ENCODE measurements at regions not wholly inside any gene's neighbourhood (a gene's known extent, or its start where the extent isn't known, plus 50 kb on each side); places are given as distances from the start of the nearest gene placed in this dataset.

- no peak overlapping the region for H2AFZ ChIP-seq (ENCODE audit: low read depth, low read length)
- H3K4me2 ChIP-seq (ENCODE audit: low read length) = no peak overlapping the region
- H3K4me3 ChIP-seq (ENCODE audit: low read length) = no peak overlapping the region
- H3K27me3 ChIP-seq (ENCODE audit: insufficient read depth, low read depth, low read length) = no peaks in the 10 kb centered on the region
- no peaks in the 10 kb centered on the region for H3K79me2 ChIP-seq (replicated peaks; ENCODE audit: insufficient read depth, low read length)
- no peaks in the 10 kb centered on the region for H3F3A ChIP-seq (ENCODE audit: insufficient read depth, low read length, poor library complexity, severe bottlenecking)
- TF ChIP-seq MXI1 (conservative IDR thresholded peaks at IDR 0.05; ENCODE audit: poor library complexity, severe bottlenecking) (no peak), CTCF (IDR thresholded peaks at IDR 0.05; ENCODE audit: poor library complexity, severe bottlenecking) (no peak), SMC3 (conservative IDR thresholded peaks at IDR 0.05; ENCODE audit: poor library complexity) (no peak), REST (IDR thresholded peaks at IDR 0.05; ENCODE audit: borderline replicate concordance) (no peak), RAD21 (conservative IDR thresholded peaks at IDR 0.05) (no peak)
- H3K36me3 ChIP-seq (ENCODE audit: insufficient read depth, low read length) = no peaks in the 10 kb centered on the region
- no peak overlapping the region for H3K9ac ChIP-seq (ENCODE audit: low read length)
- H3K9me2 ChIP-seq (ENCODE audit: insufficient read depth, low read length) = no peaks in the 10 kb centered on the region
- H3K27ac ChIP-seq (ENCODE audit: low read length) = no peak overlapping the region
- H3K9me3 ChIP-seq (ENCODE audit: low read length) = no peaks in the 10 kb centered on the region
- no peaks in the 10 kb centered on the region for H4K20me1 ChIP-seq (ENCODE audit: insufficient read depth)
These were observed 561.9 kb downstream of the FLRT2 start for GRCh38 chr14:86091811-86092210.

- no peaks in the 10 kb centered on the region for H3K9me2 ChIP-seq (ENCODE audit: insufficient read depth, low read length)
- H2AFZ ChIP-seq (ENCODE audit: low read depth, low read length) = no peak overlapping the region
- no peak overlapping the region for H3K9ac ChIP-seq (ENCODE audit: low read length)
- H3K27ac ChIP-seq (ENCODE audit: low read length) = no peak overlapping the region
- H3F3A ChIP-seq (ENCODE audit: insufficient read depth, low read length, poor library complexity, severe bottlenecking) = no peaks in the 10 kb centered on the region
- no peaks in the 10 kb centered on the region for H3K9me3 ChIP-seq (ENCODE audit: low read length)
- H3K4me3 ChIP-seq (ENCODE audit: low read length) = no peak overlapping the region
- no peak overlapping the region for H3K4me2 ChIP-seq (ENCODE audit: low read length)
- TF ChIP-seq CTCF (IDR thresholded peaks at IDR 0.05; ENCODE audit: poor library complexity, severe bottlenecking) (no peak), POLR2AphosphoS5 (IDR thresholded peaks at IDR 0.05) (no peak), TAF1 (IDR thresholded peaks at IDR 0.05; ENCODE audit: low read depth) (no peak), SMC3 (conservative IDR thresholded peaks at IDR 0.05; ENCODE audit: poor library complexity) (no peak), MXI1 (conservative IDR thresholded peaks at IDR 0.05; ENCODE audit: poor library complexity, severe bottlenecking) (no peak), EP300 (conservative IDR thresholded peaks at IDR 0.05; ENCODE audit: poor library complexity, severe bottlenecking) (no peak), EZH2 (IDR thresholded peaks at IDR 0.05; ENCODE audit: borderline replicate concordance, insufficient read depth, low read length, poor library complexity, severe bottlenecking) (no peak), REST (IDR thresholded peaks at IDR 0.05; ENCODE audit: borderline replicate concordance) (no peak), RAD21 (conservative IDR thresholded peaks at IDR 0.05) (no peak)
- no peaks in the 10 kb centered on the region for H4K20me1 ChIP-seq (ENCODE audit: insufficient read depth)
- H3K36me3 ChIP-seq (ENCODE audit: insufficient read depth, low read length) = no peaks in the 10 kb centered on the region
- H3K27me3 ChIP-seq (ENCODE audit: insufficient read depth, low read depth, low read length) = no peaks in the 10 kb centered on the region
- no peaks in the 10 kb centered on the region for H3K79me2 ChIP-seq (replicated peaks; ENCODE audit: insufficient read depth, low read length)
These were observed 558.2 kb downstream of the FLRT2 start for GRCh38 chr14:86088156-86088555.
